HG03558 (cell line): ENCODE measurements at regions not wholly inside any gene's neighbourhood (a gene's known extent, or its start where the extent isn't known, plus 50 kb on each side); places are given as distances from the start of the nearest gene placed in this dataset.

Experiments used
- ATAC-seq: cut with Tn5 transposase; IDR thresholded peaks from one replicate; pipeline ENCODE4 v1.9.1; 2021; ENCODE audit warnings: moderate number of reproducible peaks; ENCODE audit not compliant: unreplicated experiment; ENCODE audit errors: extremely low read depth

DNA sequence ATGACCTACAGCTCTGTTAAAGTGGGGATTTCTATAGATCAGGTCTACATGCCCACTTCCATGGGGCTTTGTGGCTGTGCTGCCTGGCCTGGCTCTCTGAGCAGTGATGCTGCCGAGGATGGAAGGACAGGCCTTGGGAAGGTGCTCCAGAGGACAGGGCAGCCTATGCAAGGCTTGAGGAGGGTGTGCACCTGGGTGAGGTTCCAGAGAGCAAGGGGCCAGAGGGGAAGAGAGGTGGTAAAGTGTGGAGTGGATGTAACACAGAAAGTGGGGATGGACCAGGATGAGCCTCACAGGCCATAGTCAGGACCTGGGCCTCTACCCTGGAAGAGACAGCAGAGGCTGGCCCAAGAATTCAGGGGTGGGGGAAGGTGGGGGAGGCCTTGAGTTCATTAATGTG, 826.4 kb downstream of the DCDC2C start:
- ATAC-seq: no peak

DNA sequence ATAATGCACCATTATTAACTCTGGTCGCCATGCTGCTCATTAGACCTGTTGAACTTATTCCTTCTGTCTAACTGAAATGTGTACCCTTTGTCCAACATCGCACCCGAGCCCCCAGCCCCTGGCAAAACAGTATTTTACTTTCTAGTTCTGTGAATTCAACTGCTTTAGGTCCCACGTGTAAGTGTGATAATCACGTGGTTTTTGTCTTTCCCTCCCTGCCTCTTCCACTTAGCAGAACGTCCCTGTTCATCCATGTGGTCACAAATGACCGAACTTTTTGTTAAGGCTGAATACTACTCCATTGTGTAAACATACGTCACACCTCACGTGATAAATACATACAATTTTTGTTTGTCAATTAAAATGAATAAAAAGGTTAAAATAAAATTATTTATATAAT, 826.9 kb downstream of the DCDC2C start:
- no peak for ATAC-seq

DNA sequence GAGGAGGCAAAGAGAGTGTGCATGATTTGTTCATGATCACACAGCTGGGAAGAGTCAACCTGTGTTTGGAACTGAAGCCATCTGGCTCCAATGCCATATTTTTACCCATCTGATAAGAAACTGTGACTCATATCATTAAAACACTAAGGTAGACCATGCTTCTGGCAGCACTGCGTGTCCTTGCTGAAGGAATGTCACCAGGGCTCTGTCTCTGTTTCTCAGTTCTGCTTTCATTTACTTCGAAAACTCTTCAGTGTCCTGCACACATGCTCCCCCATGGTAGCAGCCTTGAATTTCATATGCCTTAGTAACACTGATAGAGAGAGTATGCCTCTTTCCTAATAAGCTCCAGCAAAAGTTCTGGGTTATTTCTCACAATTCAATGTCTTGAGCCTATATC, 830.4 kb downstream of the DCDC2C start:
- no peak for ATAC-seq

DNA sequence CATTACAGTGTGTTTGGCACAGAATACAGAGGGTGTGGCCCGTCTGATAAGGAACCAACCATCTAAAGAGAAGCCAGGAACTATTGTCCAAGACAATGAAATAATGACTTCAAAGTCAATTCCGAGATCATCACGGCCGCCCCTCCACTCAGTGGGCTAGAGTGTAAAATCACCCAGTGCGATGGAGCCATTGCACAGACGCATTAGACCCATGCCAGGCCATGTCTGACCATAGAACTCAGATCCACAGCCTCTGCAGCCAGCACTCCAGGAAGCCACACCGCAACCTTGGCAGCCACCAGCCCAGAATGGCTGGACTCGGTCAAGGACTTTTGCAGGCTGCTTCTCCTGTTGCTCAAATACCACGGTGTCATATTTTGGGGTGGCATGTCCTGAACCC, 835.7 kb downstream of the DCDC2C start:
- no peak for ATAC-seq

DNA sequence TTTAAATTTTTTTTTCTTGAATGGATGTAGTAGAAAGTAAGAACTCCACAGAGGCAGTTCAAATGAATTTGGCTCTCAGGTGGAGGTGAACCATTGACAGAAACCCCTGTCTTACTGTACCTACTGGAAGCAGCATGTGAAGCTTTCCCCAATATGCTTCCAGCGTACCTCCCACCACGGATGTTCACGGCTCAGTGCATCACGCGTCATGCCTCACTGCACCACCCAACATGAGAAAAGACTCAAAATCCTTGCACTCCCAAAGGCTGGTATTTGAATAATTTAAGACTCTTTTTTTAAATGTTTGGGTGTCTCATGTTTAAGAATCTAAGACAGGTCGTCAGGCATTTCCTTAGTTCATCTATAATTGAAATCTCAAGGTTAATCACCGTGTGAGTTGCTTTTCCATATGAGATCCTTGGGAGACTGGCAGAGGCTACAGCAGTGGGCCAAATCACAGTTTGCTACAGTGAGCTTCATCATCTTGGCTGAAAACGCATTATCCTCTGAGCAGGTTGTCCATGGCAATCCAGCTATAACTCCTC, 846.4 kb downstream of the DCDC2C start:
- no peak for ATAC-seq

DNA sequence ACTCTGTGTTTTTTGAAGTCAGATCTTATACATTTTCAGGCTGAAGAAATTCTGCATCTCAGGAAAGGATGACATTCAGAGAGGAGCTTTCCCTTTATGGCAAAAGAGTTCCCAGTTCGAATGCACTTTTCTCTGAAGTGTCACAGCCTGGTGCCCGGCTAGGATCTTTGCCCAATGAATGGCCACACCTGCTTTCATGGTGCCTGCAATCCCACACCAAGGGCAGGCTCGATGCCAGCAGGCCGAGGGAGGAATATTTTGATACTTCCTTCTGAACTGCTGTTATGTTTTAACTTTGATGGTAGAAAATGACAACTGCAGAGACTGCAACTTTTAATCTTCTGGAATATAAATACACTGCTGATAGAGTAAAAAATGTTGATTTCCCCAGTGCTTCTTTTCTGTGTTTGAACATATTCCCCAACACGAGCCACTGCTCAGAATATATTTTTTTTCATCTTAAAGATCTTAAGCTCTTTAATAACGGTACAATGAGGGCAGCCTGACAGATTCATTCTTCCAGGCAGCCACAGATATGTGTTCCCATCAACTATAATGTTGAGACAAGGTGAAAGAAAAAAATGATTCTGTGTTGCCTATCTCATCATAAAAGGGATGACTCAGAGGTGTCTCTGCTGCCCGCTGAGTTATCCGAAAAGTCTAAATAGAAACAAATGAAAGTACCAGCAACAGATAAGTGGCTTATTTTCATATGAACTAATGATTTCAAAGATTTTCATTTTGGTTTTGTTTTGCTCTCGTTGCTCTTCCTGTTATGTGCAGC, 848.5 kb downstream of the DCDC2C start:
- ATAC-seq: no peak

DNA sequence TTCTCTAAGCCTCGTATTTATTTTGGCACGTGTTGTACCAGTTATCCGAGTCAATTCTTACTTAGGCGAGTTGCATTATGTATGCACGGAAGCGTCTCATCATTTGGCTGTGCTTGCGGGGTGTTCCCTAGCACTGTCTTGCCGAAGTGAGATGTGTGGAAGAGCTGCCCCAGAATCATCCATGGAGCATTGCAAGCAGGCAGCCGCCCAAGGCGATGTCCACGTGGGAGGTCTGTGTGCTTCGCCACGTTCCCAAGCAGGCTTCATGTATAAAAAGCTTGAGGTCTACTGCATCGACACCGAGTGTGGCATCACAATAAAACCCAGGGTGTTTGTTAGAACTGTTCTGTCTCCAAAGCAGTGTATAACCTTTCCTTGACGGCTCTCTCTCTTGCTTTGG, 849.9 kb downstream of the DCDC2C start:
- no peak for ATAC-seq

DNA sequence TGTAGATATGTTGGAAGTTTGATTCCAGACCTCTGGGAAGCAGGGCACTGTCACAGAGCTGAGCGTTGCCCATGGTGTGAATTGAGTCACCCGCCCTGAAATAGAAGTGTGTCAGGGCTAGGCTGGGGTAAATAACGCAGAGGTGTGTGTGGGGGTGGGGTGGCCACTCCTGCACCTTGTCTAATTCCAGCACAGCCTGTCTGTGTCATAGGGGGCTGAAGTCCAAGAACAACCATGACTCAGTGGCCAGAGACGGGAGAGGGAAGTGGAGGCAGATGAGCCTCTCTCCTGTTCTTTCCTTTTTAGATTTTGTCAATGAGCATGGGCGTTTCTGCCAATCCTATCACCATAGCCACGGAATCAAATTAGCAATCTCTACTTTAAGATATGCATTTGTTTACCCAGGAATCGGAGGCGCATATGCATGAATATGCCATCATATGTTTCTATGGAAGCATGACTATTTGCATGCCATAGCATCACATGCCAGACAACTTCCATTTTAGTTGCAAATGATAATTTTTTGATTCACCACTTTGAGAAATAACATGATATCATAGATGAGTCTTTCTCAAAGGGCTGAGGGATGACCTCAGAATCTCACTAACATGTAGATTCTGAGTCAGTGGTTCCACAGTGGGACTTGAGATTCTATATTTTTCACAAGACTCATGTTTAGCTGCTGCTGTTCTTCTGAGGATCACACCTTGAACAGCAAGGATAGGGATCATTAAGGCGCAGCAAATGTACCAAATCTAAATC, 852.9 kb downstream of the DCDC2C start:
- no peak for ATAC-seq

DNA sequence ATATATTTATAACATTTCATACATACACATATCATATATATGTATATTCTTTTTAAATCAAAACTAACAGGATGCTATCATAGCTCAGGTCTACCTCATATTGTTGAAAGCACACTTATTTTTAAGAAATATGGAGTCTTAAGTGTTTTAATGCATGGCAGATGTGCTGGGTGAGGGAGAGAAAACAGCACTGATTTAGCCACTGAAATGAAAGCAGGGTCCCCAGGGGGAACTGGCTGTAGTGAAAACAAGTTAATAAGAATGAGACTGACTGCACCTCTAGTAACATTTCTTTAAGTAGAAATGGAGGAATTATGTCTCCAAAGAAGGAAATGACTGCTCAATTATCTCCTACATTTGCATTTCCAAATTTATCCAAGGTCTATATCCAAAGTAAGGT, 857.8 kb downstream of the DCDC2C start:
- no peak for ATAC-seq

DNA sequence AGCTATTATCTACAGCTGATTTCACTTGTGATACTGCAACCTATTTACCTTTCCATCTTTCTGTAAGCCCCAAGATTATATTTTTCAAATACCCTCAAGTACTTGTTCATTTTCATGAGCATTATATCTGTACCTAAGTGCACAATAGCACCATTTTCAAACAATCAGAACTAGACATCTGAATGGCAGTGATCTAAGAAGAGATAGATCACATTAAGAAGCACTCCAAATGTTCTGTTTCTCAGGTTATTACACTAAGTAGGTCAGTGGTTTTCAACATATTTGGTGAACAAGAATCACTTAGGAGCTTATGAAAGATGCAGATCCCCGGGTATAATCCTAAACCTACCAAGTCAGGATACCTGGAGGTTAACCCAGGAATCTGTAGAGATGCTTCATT, 872.7 kb downstream of the DCDC2C start:
- ATAC-seq: no peak

DNA sequence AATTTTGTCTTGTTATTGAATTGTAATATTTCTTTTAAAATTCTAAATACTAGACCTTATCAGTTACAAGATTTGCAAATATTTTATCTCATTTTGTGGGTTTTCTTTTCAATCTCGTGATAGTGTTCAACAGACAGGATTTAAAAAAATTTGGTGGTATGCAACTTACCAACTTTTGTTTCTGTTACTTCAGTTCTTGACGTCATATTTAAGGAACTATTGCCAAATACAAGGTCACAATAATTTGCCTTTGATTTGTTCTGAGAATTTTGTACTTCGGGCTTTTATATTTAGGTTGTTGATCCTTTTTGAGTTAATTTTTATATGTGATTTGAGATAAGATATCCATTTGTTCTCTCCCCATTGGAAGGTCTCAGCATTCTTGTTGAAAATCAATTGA, 876.6 kb downstream of the DCDC2C start:
- no peak for ATAC-seq

DNA sequence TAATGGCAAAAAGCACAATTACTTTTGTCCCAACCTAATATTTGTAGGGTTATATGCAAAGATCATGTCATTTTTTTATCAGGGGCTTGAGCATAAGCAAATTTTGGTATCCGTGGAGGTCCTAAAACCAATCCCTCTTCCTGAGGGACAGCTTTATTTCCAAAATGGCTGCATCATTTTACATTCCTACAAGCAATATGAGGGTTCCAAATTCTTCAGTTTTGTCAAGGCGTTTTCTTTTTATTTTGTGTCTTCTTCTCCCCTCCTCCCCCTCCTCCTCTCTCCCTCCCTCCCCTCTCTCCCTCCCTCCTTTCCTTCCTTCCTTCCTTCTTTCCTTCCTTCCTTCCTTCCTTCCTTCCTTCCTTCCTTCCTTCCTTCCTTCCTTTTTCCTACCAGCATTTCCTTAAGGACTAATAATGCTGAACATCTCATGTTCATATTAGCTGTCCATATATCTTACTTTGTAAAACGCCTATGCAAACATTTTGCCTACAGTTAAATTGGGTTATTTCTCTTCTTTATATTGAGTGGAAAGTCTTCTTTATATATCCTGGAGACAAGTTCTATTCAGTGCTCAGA, 881.8 kb downstream of the DCDC2C start:
- no peak for ATAC-seq

DNA sequence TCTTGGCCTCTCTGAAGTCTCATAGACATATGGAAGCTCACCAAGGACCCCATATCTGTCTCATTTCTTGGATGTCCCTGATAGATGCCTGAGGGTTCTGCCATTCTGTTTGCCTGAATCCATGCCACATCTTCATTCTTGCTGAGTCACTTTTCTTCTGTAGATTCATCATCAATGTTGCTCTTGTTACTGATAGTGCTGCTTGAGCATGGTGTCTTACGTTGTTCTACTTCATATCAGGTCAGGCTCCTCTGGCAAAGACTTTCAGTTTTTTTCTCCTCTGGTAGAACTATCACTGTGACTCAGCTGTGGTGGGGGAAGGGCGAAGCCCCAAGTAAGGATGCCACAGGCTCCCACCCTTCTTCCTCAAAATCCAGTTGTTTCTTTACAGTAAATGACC, 885.2 kb downstream of the DCDC2C start:
- no peak for ATAC-seq

DNA sequence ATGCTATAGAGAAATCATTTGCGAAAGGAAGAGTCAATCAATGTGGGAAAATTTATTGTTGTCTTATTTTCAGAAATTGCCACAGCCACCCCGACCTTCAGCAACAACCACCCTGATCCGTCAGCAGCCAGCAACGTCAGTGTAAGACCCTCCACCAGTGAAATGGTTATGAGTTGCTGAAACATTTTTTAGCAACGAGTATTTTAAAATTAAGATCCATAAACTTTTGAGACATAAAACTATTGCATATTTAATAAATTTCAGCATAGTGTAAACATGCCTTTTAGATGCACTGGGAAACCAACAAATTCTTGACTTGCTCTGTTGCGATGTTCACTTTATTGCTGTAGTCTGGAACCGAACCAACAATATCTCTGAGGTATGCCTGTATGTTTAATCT, 887.9 kb downstream of the DCDC2C start:
- ATAC-seq: no peak

DNA sequence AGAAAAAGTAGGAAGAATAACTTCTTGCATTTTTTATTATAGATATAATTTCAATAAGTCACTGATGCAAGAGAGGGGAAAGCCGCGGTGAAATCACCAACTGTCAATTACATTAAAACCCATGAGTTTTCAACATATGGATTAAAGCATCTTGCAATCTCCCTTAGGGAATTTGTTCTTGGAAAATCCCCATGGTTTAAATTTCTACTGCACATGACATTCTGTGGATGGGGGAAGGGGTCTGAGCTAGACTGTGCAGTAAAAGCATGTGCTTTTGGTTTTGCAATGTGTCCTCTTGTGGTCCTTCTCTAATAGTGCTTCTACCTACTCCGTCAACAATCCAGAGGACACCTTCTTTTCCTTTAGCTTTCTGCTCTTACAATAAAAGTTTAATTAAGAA, 894.0 kb downstream of the DCDC2C start:
- no peak for ATAC-seq

DNA sequence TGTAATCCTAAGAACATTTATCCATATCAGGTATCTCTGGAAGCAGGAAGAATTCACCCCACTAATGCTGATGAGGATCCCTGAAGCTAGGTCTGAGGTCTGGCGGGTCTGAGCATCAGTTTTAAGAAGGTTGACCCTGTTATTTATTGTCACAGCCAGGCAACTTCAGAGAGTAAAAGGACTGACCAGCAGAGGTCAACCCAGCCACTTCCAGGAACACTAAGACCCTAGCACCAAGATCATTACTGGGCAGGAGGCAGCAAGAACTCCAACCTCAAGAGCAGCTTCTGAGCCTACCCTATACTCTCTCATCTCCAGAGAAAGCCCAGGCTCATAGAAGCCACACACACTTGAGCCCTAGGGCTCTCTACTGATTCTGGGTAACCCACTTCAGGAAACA, 901.4 kb downstream of the DCDC2C start:
- ATAC-seq: no peak

DNA sequence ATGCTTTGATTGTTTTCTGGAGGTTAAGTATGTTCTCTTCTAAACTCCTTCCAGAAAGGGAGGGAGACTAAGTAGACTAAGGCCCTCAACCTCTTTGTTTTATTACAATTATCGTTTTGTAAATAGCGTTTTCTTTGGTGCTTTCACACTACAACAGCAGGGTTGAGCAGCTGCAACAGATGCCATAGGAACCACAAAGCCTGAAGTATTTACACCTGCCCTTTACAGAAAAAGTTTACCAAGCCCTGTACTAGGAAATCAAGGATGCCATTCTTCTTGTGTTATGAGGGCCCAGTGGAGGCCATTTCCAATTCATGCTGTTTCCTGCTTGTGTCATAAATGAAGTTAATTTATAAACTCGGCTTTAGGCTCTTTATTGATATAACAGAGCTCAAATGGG, 914.8 kb downstream of the DCDC2C start:
- no peak for ATAC-seq

DNA sequence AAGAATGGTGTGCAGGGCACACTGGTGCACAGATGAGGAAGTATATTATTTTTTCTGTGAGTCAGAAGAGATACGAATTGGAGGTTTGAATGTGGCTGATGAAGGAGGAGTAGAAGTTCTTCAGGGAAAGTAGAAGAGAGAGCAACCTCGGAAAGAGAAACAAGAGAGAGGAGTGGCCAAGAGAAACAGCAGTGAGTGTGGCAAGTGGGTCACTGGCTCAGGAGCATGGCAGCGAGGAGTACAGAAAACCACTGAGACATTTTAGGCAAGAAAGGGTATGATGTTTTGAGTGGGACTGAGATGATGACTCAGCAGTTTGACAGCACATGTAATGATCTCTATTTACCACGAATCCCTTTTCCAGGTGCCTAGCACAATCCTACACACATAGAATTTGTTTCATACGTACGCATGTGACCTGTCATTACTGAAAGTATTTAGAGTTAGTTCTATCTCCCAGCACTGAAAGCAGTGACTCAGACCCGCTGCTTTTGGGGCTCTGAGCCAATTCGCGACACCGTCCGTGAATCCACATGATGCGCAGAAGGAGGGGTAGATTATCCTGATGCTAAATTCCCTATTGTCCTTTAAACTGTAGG, 915.4 kb downstream of the DCDC2C start:
- ATAC-seq: no peak

DNA sequence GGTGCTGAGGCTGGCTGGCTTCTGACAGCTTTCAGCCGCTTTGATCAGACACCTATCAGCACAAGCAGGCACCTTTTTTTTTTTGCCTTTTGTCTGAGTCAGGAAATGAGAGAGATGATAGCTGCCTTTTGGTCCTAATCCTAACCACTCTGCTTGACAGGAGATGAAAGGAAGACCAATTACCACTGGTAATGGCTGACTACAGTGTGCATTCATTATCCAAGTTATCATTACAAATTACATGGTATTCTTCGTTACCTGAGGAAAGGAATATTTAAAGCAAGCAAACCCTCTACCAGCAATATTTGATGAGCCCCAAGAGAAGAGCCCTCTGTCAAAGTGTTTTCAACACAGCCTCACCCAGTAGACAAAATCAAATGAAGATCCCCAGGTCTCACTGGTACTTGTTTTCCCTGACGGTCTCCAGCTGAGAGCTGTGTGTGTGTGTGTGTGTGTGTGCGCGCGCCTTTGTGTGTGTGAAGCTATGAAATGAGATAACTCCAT, 925.7 kb downstream of the DCDC2C start:
- no peak for ATAC-seq

DNA sequence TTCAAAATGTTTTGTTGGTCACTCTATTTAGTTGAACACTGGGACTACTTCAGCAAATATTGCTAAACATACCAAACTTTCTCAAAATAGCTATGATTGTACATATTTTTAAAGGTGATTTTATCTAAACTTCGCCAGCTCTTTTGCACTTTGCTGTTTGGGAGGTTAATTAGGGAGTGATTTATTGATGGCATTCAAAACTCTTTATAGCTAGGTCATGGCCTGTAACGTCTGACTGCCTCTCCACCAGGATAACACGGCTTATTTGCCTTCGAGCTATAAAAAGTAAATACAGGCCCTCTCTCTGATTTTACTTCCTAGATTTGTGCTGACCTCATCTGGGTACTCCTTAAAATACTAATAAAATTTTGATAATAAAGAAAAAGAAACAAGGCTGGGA, 931.9 kb downstream of the DCDC2C start:
- no peak for ATAC-seq

DNA sequence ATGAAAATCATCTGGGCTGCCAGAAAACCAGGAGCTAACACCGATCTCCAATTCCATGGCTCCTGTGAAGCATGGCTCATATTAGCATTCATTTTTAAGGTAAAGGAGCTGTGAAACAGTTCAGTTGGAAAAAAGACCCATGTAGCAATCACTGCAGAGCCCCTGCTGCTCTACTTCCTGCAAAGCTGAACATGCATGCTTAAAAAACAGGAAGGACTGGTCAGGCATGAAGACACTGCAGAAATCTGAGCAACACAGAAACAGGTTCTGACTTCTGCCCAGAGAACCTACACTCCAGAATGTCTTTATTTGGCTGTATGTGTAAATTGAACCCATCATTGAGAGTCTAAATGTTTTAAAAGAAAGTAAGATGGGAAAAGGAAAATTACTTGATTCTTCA, 950.6 kb downstream of the DCDC2C start:
- ATAC-seq: no peak
